ENCODE measurements at regions not wholly inside any gene's neighbourhood (a gene's known extent, or its start where the extent isn't known, plus 50 kb on each side); places are given as distances from the start of the nearest gene placed in this dataset.
"Not testable (repeated sequence)": the region's sequence is repeated elsewhere in the genome, so short reads cannot be mapped to it uniquely, and the experiment has no call there.

GRCh38 chr5:172541099-172541772 lies 86.9 kb upstream of the SH3PXD2B start:
- no peak overlapping the region for H3K4me3 ChIP-seq (ENCODE audit: insufficient read length, low read depth)
- H3K4me1 ChIP-seq (ENCODE audit: insufficient read depth, insufficient read length) = no peaks in the 10 kb centered on the region
- no peaks in the 10 kb centered on the region for H3K36me3 ChIP-seq (ENCODE audit: insufficient read depth, insufficient read length, low read length)
- no peaks in the 10 kb centered on the region for H3K27me3 ChIP-seq (ENCODE audit: insufficient read depth, insufficient read length)
- TF ChIP-seq YY1 (IDR thresholded peaks at IDR 0.05; ENCODE audit: insufficient read depth, insufficient read length) = no peak
- TF ChIP-seq SUZ12 (IDR thresholded peaks at IDR 0.05; ENCODE audit: extremely low read depth, insufficient read depth, insufficient read length) = no peak
- TF ChIP-seq ZNF274 (IDR thresholded peaks at IDR 0.05; ENCODE audit: low read depth, low read length) = no peak
- no peaks in the 10 kb centered on the region for H3K9me3 ChIP-seq (ENCODE audit: insufficient read depth, low read length)
- DNase-seq (ENCODE audit: low read depth, low spot score) = no peak
- no peak overlapping the region for H3K9ac ChIP-seq (ENCODE audit: insufficient read length, low read depth)

GRCh38 chr5:172540099-172540870 lies 86.0 kb upstream of the SH3PXD2B start:
- H3K4me3 ChIP-seq (ENCODE audit: insufficient read length, low read depth) = no peak overlapping the region
- no peaks in the 10 kb centered on the region for H3K9me3 ChIP-seq (ENCODE audit: insufficient read depth, low read length)
- no peak for DNase-seq (ENCODE audit: low read depth, low spot score)
- no peaks in the 10 kb centered on the region for H3K4me1 ChIP-seq (ENCODE audit: insufficient read depth, insufficient read length)
- no peaks in the 10 kb centered on the region for H3K27me3 ChIP-seq (ENCODE audit: insufficient read depth, insufficient read length)
- H3K36me3 ChIP-seq (ENCODE audit: insufficient read depth, insufficient read length, low read length) = no peaks in the 10 kb centered on the region
- TF ChIP-seq ZNF274 (IDR thresholded peaks at IDR 0.05; ENCODE audit: low read depth, low read length) = no peak
- H3K9ac ChIP-seq (ENCODE audit: insufficient read length, low read depth) = no peak overlapping the region

- TF ChIP-seq ZNF274 (IDR thresholded peaks at IDR 0.05; ENCODE audit: low read depth, low read length) (no peak), YY1 (IDR thresholded peaks at IDR 0.05; ENCODE audit: insufficient read depth, insufficient read length) (no peak), SUZ12 (IDR thresholded peaks at IDR 0.05; ENCODE audit: extremely low read depth, insufficient read depth, insufficient read length) (no peak)
- DNase-seq (ENCODE audit: low read depth, low spot score) = no peak
- no peaks in the 10 kb centered on the region for H3K9me3 ChIP-seq (ENCODE audit: insufficient read depth, low read length)
- no peaks in the 10 kb centered on the region for H3K36me3 ChIP-seq (ENCODE audit: insufficient read depth, insufficient read length, low read length)
- no peak overlapping the region for H3K9ac ChIP-seq (ENCODE audit: insufficient read length, low read depth)
- H3K27me3 ChIP-seq (ENCODE audit: insufficient read depth, insufficient read length) = no peaks in the 10 kb centered on the region
- no peak overlapping the region for H3K4me3 ChIP-seq (ENCODE audit: insufficient read length, low read depth)
- H3K4me1 ChIP-seq (ENCODE audit: insufficient read depth, insufficient read length) = peaks cover 5% of the 10 kb centered on the region
Observed at GRCh38 chr5:172535108-172535445, 80.8 kb upstream of the SH3PXD2B start.

GRCh38 chr5:172534229-172535107 lies 80.1 kb upstream of the SH3PXD2B start:
- H3K9ac ChIP-seq (ENCODE audit: insufficient read length, low read depth) = no peak overlapping the region
- DNase-seq (ENCODE audit: low read depth, low spot score) = no peak
- H3K9me3 ChIP-seq (ENCODE audit: insufficient read depth, low read length) = no peaks in the 10 kb centered on the region
- no peak for TF ChIP-seq ZNF274 (IDR thresholded peaks at IDR 0.05; ENCODE audit: low read depth, low read length)
- no peak for TF ChIP-seq SUZ12 (IDR thresholded peaks at IDR 0.05; ENCODE audit: extremely low read depth, insufficient read depth, insufficient read length)
- no peak for TF ChIP-seq YY1 (IDR thresholded peaks at IDR 0.05; ENCODE audit: insufficient read depth, insufficient read length)
- H3K36me3 ChIP-seq (ENCODE audit: insufficient read depth, insufficient read length, low read length) = no peaks in the 10 kb centered on the region
- H3K4me1 ChIP-seq (ENCODE audit: insufficient read depth, insufficient read length) = peaks cover 5% of the 10 kb centered on the region
- H3K27me3 ChIP-seq (ENCODE audit: insufficient read depth, insufficient read length) = no peaks in the 10 kb centered on the region
- no peak overlapping the region for H3K4me3 ChIP-seq (ENCODE audit: insufficient read length, low read depth)

- no peaks in the 10 kb centered on the region for H3K36me3 ChIP-seq (ENCODE audit: insufficient read depth, insufficient read length, low read length)
- TF ChIP-seq SUZ12 (IDR thresholded peaks at IDR 0.05; ENCODE audit: extremely low read depth, insufficient read depth, insufficient read length) (no peak), ZNF274 (IDR thresholded peaks at IDR 0.05; ENCODE audit: low read depth, low read length) (no peak), YY1 (IDR thresholded peaks at IDR 0.05; ENCODE audit: insufficient read depth, insufficient read length) (no peak)
- H3K4me3 ChIP-seq (ENCODE audit: insufficient read length, low read depth) = no peak overlapping the region
- H3K27me3 ChIP-seq (ENCODE audit: insufficient read depth, insufficient read length) = no peaks in the 10 kb centered on the region
- peaks cover 5% of the 10 kb centered on the region for H3K4me1 ChIP-seq (ENCODE audit: insufficient read depth, insufficient read length)
- no peaks in the 10 kb centered on the region for H3K9me3 ChIP-seq (ENCODE audit: insufficient read depth, low read length)
- H3K9ac ChIP-seq (ENCODE audit: insufficient read length, low read depth) = no peak overlapping the region
- no peak for DNase-seq (ENCODE audit: low read depth, low spot score)
Observed at GRCh38 chr5:172533399-172534228, 79.3 kb upstream of the SH3PXD2B start.

- H3K36me3 ChIP-seq (ENCODE audit: insufficient read depth, insufficient read length, low read length) = no peaks in the 10 kb centered on the region
- no peak for TF ChIP-seq SUZ12 (IDR thresholded peaks at IDR 0.05; ENCODE audit: extremely low read depth, insufficient read depth, insufficient read length)
- no peak for TF ChIP-seq ZNF274 (IDR thresholded peaks at IDR 0.05; ENCODE audit: low read depth, low read length)
- TF ChIP-seq YY1 (IDR thresholded peaks at IDR 0.05; ENCODE audit: insufficient read depth, insufficient read length) = no peak
- H3K4me3 ChIP-seq (ENCODE audit: insufficient read length, low read depth) = no peak overlapping the region
- no peak for DNase-seq (ENCODE audit: low read depth, low spot score)
- H3K9ac ChIP-seq (ENCODE audit: insufficient read length, low read depth) = no peak overlapping the region
- H3K9me3 ChIP-seq (ENCODE audit: insufficient read depth, low read length) = no peaks in the 10 kb centered on the region; the same call in 1 of the 2 replicates
- no peaks in the 10 kb centered on the region for H3K27me3 ChIP-seq (ENCODE audit: insufficient read depth, insufficient read length)
- peaks cover 5% of the 10 kb centered on the region for H3K4me1 ChIP-seq (ENCODE audit: insufficient read depth, insufficient read length)
Observed at GRCh38 chr5:172533058-172533398, 78.7 kb upstream of the SH3PXD2B start.

- H3K27me3 ChIP-seq (ENCODE audit: insufficient read depth, insufficient read length); DNase-seq (ENCODE audit: low read depth, low spot score); H3K4me1 ChIP-seq (ENCODE audit: insufficient read depth, insufficient read length); H3K9me3 ChIP-seq (ENCODE audit: insufficient read depth, low read length); H3K9ac ChIP-seq (ENCODE audit: insufficient read length, low read depth); H3K36me3 ChIP-seq (ENCODE audit: insufficient read depth, insufficient read length, low read length); H3K4me3 ChIP-seq (ENCODE audit: insufficient read length, low read depth): not testable (repeated sequence)
Observed at GRCh38 chr5:172532439-172532838, 78.1 kb upstream of the SH3PXD2B start.

All from NT2/D1 (cell line).